GM11168 (cell line): ENCODE measurements at regions not wholly inside any gene's neighbourhood (a gene's known extent, or its start where the extent isn't known, plus 50 kb on each side); places are given as distances from the start of the nearest gene placed in this dataset.

Source experiments
- in situ Hi-C: fragments of 300-500 bp; cut with MboI; formaldehyde crosslinking; loops from one replicate; pipeline ENCODE4 v1.12.0; 2022; ENCODE audit warnings: low sequenced_read_pairs; ENCODE audit not compliant: unreplicated experiment

DNA sequence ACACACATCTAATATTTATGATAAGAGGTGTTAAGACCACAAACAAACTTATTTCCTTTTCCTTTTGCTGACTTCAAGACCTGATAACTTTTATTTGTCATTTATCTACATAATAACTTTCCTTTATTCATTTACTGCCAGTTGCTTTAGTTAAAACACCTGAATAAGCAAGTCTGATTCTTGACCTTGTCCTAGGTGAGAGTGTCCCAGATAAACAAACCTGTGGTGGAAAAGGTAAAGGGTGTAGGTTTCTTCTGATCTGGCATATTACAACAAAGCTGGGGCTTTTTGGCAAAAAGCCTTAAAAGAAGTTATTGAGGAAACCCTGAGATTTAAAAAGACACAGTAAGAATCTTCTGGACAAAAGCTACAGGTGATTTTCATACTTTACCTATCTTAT is 191.5 kb downstream of the ZBBX start:
- in situ Hi-C loops, result no loop called here

DNA sequence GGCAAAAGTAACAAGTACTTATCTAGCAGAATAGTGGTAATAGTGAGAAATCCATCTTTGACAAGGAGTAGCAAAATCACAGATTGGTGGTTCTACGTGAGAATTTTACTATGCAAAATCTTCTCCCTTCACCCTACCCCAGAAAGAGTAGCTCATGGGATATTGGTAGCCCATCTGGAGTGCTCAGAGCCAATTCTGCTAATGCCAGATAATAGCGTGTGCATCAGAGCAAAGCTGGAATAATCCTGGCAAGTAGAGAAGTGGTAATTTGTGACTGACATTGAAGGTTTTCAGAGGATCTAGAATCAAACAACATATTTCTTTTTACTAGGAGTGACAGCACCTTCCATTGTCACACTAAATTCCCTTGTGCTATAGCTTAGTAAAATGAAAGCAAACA is 192.9 kb downstream of the ZBBX start:
- in situ Hi-C loops, result no loop called here

DNA sequence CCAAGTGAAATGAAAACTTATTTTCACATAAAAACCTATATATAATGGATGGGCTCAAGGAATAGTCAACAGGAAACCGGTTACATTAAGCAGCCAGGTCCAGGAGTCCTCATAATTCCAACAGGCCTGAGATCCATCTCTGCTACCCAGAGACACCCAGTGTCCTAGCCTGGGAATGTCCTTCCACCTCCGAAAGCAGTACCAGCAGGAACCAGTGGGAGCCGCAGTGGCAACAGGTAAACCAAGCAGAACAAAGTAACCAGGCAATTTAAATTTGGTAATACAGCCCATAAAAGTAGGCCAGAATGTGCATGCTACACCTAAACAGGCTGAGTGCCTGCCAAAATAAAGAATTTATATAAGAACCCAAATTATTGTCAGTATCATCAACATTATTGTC is 195.6 kb downstream of the ZBBX start:
- in situ Hi-C loops, result no loop called here

DNA sequence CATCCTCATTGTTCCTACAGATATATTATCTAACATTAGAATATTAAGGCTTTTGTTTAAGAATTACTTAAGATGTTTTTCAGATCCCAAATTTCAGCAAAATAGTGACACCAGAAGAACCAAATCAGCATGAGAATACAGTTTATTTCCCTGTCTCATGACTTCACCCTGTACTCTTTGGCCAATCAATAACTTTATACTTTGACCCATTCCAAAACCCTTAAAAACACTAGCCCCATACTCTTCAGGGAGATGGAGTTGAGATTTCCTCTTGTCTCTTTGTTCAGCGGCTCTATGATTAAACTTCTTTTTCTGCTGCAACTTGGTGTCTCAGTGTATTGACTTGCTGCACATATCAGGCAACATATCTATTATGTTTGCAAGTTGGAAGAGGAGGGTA is 207.7 kb downstream of the ZBBX start:
- in situ Hi-C loops, result no loop called here

DNA sequence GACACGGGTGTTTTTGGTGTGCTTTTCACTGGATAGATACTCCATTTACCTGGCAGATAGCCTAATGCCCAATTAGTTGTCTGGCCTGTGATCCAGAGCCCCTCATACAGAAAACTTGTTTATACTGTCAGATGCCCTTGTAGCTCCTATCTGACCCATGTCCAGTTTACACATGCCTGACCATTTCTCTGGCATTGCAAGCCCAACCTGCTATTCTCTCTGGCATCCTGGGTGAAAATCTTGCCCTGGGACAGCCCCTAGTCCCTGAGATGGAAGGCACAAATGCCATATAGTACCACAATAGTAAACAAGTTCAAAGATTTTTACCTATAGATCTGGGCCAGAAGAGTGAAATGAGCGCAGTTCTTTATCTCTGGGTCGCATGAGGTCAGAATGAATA is 212.6 kb downstream of the ZBBX start:
- in situ Hi-C loops, result no loop called here

DNA sequence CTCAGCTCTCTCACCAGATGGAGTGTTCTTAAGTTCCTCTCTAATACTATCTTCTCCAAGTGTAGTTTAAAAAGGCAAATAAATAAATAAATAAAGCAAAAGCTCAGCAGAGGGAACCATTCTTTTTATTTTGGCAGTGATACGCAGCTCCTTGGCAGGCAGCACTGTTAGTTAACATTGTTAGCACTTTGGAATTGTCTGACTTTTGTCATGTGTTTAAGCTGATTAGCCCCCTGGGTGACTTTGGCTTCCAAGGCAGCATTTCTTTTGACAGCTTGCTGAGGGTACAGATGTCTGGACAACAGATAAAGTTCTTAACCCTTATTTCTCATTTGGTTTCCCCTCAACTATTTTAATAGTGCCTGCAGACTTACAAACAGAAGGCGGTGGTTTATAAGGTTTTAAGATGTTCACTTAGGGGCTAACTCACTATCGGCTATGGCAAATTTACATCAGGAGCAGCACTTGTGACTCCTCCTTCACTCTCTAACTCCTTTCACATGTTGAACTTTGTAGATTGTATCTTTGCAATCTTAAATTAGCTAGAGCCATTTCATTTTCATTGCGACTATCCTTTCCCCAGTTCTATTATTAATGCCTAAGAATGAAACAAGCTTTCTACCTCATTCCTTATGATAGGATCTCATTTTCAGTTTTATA is 213.4 kb downstream of the ZBBX start:
- in situ Hi-C loops, result no loop called here

DNA sequence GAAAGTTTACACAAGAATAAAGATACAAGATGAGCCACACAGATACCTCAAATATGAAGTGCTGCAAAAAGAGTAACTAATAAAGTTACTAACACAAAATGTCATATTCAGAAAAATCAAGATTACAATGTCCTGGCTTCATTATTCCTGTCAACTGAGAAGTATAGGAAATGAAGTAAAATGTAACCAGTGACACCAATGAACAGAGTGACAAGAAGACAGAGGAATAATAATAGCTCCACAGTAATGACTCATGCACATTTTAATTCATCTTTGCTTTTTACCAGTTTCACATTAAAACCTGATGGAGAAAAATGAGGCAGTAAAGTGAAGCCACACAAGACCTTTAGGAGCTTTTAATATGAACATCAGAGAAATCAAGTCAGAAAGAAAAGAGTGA is 214.1 kb downstream of the ZBBX start:
- in situ Hi-C loops, result no loop called here

DNA sequence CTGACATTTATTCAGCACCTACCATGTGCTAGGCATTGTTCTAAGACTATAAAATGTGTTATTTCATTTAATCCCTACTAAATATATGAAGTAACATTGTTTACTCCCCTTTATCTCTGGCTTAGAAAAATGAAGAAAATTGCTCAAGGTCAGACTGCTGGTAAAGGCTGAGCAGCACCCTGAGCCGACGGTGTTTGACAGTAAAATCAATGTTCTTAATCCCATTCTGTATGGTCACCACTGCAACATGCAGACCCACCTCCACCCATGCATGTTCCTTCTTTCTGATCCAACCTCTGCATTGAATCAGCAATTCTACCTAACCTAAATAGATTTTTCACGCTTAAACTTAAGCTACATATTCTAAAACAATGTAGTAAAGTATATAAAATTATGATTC is 216.5 kb downstream of the ZBBX start:
- in situ Hi-C loops, result no loop called here

DNA sequence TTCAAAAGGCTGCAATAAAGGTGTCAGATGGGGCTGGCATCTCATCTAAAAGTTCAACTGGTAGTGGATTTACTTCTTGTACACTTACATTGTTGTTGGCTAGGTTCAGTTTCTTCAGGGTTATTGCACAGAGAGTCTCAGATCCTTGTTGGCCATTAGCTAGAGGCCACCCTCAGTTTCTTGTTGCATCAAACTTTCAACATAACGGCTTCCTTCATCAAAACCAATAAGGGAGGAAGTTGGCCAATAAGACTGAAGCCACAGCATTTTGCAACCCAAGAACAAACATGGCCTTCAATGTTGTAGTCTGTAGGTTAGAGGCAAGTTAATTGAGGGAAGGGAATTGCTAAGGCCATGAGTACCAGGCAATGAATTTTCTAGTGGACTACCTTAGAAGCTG is 218.0 kb downstream of the ZBBX start:
- in situ Hi-C loops, result no loop called here

DNA sequence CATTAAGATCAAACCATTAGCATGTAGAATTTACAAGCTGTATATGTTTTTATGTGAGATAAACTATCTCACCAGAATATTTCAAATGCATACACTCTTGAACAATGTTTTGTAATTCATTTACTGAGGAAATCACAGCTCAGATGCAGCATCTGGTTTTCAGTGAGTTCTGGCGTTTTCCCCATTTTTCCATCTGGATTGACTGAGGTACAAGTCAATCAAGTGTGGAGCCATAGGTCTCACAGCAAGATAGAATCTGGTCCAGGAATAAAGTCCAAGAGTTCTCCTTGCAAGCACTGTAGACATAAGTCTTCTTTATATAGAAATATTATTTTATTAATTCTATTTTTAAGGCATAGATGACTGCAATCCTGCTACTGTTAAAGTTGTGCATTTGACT is 219.3 kb downstream of the ZBBX start:
- in situ Hi-C loops, result no loop called here

DNA sequence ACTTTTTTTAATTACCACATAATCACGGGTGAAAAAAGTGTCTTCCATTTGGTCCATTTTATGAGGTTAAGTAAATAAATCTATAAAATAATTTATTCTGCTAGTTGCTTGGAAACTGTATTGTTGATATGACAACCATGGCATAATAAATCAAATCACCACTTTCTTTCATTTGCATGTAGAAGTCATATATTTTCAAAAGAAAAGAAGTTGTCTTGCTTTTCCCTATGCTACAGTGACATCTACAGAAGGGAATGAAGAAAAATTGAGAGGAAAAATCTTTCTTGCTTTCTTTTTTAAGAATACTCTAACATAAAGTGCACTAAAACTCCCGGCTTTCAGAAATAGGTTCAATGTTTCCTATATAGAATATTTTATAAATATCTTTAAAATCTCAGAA is 228.5 kb downstream of the ZBBX start:
- in situ Hi-C loops, result no loop called here

DNA sequence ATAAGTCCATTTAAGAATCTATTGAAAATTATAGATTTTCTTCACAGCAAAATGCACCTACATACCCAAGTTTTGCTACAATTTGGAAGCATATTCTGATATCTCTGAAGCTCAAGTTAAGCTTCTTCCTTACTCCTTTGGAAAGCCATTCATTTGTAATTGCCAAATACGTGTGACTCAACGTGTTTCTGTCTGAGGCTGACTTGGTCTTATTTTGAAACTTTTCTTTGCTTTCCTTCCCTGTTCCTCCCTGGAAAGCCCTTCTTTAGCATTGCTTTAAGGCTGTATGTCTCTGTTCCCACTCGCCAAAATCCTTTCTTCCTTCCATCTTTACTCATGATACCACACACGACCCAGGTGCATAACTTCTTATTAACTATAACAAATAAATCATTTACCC is 232.0 kb downstream of the ZBBX start:
- in situ Hi-C loops, result no loop called here

DNA sequence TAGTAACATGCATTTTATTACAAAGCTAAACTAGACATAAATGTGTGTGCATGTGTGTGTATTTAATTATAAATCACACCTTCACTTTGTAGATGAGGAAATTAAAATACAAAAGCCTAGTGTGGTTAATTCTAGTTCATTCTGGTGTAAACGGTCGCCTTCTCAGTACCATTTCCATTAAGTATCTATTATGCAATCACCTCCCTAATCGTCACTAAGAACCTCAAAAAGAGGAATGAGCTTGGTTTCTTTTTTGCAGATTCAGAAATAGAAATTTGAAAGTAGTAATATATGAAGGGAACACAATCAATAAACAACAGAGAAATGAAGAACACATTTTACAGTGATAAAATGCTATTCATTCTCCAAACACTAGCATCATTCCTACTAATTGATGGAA is 233.2 kb downstream of the ZBBX start:
- in situ Hi-C loops, result no loop called here

DNA sequence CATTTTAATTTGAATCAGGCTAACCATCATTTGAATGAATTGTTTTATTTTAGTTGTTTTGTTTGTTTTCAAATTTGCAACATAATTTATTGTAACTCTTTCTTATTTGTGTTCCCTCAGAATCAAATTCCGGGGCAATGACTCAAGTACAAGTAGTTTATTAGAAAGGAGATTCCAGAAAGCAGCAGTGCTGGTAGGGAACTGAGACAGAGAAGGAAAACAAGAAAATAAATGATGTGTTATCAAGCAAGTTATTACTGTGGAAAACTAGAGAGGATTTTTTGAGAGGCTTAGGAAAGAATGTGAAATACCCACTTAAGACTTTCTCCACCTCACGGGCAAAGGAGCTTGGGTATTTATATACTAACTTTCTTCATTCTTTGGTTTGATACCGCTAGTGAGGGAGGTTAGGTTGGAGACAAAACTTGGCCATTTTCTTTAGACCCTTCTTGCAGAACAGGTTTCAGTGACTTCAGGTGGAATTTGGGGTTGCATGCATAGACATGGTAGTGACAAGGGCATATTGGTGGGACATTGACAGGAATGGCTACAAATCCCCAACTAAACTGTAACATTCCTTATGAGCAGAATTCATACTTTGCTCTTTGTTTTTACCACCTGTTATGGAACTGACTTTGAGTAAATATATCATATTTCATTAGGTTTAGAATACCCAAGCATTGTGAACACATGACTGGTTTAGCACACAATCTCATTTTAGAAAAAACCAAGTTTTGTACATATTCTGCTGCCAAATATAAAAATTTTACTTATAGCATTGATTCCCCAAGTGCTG is 254.3 kb downstream of the ZBBX start:
- in situ Hi-C loops, result no loop called here

DNA sequence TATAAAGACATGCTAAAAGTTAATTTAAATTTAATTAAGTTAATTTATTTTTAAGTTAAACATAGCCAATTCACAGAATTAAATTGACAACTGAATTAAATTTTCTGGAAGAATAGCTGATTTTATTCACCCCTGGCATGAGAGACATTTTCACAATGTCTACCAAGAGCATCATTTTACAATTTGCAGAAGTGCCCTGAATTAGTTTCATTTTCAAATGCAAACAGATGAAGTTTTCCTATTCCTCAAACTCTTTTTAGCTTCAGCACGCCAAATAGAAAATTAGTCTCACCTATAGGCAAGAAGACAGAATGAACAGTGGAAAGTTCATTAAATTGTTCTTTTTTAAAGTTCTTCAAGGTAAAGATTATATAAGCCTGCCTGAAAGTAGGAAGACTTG is 259.3 kb downstream of the ZBBX start:
- in situ Hi-C loops, result no loop called here

DNA sequence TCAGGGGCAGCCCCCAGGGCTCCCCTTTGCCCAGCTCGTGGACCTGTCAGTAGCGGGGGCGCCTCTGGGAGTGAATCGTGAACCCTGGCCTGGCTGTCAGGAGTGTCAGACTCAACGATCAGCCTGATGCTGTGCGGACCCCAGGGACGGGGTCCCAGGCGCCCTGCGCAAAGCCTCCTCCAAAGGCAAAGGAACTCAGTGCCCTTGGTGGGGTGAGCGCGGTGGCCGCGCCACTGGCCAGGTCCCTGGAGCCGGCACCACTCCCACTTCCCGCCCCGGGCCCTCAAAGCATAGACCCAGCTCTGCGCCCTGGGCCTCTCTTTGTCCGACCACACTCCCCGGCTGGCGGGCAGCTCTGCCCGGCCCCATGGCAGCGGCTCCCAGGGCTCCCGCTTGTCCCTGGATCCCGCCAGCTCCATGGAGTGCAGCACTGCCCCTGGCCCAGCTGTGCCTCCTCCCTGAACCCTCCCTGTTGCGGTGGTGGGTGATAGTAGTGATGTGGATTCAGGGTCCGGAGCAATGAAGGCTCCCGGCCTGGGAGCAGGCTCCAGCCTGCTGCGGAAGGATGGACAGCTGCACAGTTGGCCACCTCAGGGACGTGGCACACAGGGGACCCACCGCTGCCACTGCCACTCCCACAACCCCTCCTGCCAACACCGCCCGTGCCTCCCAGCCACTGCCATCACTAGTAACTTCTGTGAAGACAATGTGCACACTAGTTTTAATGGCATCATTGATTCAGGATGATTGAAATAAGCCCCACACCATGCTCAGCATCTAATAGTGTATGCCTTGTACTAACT is 263.8 kb downstream of the ZBBX start:
- in situ Hi-C loops, result no loop called here

DNA sequence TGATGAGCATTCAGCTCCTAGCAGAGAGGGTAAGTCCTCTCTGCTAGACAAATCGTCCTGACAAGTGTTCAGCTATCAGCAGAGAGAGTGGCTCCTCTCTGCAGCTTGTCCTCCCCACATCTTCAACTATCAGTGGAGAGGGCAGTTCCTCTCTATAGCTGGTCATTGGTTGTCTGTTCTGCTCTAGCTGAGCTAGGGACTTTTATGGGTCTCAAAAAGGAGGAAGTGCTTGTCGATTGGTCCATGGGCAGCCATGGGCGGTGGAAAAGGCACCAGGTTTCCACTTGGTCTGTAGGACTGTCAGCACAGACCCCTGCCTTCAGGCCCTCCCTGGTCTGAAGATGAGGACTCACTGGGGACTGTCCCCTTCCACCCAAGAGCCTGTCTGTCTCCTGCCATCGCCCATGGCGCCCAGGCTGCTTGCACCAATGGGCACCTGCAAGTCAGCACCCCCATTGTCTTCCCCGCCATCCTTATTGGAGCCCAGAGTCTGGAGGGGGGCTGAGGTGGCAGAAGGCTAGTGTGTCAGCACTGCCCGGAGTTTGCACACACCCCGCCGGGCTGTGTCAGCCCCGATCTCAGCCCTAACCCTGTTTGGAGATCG is 264.7 kb downstream of the ZBBX start:
- in situ Hi-C loops, result no loop called here

DNA sequence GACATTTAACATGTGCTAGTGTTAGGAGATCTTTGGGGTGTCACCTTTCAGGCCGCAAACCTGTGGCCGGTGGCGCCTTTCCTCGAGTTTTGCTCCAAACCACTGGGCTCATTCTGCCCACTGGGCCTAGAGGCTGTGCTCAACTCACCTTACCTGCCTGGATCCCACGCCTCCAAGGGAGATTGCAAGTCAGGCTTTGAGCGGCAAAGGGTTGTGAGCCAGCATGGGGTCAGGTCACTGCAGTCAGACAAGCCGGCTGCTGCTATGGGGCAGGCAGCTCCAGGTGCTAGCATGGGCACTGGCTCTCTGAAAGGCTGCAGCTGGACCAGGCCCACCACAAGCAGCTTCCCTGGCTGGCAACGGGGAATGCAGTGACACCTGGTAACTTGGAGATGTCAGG is 265.5 kb downstream of the ZBBX start:
- in situ Hi-C loops, result no loop called here

DNA sequence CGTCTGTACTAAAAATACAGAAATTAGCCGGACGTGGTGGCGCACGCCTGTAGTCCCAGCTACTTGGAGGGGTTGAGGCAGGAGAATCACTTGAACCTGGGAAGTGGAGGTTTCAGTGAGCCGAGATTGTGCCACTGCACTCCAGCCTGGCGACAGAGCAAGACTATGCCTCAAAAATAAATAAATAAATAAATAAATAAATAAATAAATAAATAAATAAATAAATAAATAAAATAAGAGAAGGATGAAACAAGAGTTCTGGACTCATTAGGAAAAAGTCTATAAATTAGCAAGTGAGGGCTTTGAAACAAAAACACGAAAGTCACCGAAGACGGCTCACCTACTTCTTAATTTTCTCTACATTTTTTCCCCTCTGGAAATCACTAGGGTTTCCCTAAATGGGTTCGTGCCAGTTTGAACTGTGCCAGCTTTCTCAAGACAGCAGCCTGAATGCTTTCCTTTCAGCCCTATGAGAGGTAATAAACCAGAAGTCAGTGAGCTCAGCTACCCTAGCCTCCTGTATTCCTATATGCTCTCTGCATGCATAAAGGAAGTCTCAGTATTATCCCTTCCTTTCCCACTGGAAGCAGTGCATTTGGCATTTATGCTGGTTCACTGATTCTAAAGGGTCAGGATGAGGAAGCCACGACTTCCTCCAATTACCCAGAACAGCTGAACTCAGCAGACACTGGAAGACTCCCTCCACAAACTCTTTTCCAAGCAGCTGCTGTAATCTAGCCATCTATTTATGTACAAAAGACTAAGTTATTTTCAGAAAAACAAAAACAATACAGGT is 266.9 kb downstream of the ZBBX start:
- in situ Hi-C loops, result no loop called here

DNA sequence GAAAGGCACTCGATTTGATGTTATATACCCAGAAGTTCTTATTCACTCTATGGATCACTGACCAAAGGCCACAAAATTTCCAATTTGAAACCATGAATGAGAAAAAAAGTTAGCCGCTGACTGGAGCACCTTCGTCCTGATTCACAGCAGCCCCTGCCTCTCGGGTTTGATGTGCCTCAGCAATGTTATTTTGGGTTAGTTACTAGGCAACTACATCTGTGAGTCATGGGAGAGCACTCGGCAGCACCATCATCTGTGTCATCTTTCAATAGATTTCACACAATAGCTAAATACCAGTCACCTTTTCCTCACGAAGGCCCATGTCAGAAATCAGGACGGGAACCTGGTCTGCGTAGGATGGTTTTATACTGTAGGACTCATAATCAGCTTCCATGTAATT is 269.2 kb downstream of the ZBBX start:
- in situ Hi-C loops, result no loop called here
